ENCODE measurements at regions not wholly inside any gene's neighbourhood (a gene's known extent, or its start where the extent isn't known, plus 50 kb on each side); places are given as distances from the start of the nearest gene placed in this dataset.

GRCh38 chr2:192357217-192357616 is 162.5 kb upstream of the TMEFF2 start:
- CTCF ChIA-PET (ENCODE audit: partially characterized antibody), result interaction anchor here (0.5 kb wide), 1 partner anchor 90 kb away, joined by 5 read pairs; no protein-coding TSS in a partner anchor
- H3K23ac ChIP-seq (ENCODE audit: insufficient read length), result no peak overlapping the region
- H3K56ac ChIP-seq (replicated peaks; ENCODE audit: insufficient read length, low read depth, low read length), result no peak overlapping the region
- no peak overlapping the region for H3K27ac ChIP-seq (ENCODE audit: low read depth, low read length)
- H3K36me3 ChIP-seq (ENCODE audit: control insufficient read depth in 2 of 4, insufficient read depth in 4 of 4, low read length in 3 of 4), result no peaks in the 10 kb centered on the region
- no peaks in the 10 kb centered on the region for H3K79me1 ChIP-seq (ENCODE audit: low read depth, low read length)
- no peaks in the 10 kb centered on the region for H3K9me3 ChIP-seq (ENCODE audit: insufficient read depth in 2 of 2, low read depth in 1 of 2, low read length in 1 of 2)
- H2BK12ac ChIP-seq (ENCODE audit: low read depth, low read length), result no peak overlapping the region
- peak; percentile 13; the same call in 1 of the 2 replicates for TF ChIP-seq CEBPB (IDR thresholded peaks at IDR 0.05; ENCODE audit: low read depth, low read length)
- no peak for TF ChIP-seq RBBP5 (IDR thresholded peaks at IDR 0.05; ENCODE audit: borderline replicate concordance, low read depth, low read length)
- no peak for TF ChIP-seq SIX5 (IDR thresholded peaks at IDR 0.05; ENCODE audit: low read depth, low read length)
- no peak for TF ChIP-seq FOSL1 (IDR thresholded peaks at IDR 0.05; ENCODE audit: insufficient read depth, low read depth, low read length)
- no peak for TF ChIP-seq CBX5 (IDR thresholded peaks at IDR 0.05; ENCODE audit: low read depth, low read length)
- no peaks in the 10 kb centered on the region for H3K79me2 ChIP-seq (ENCODE audit: control insufficient read depth in 1 of 2, insufficient read depth in 2 of 2, low read length in 2 of 2)
- H3K9ac ChIP-seq (replicated peaks in 1 of 4; ENCODE audit: extremely low read depth in 1 of 4, low read depth in 3 of 4, low read length in 3 of 4), result no peak overlapping the region
- DNase-seq (ENCODE audit: low read depth in 1 of 2, low spot score in 2 of 2) (no peak), FAIRE-seq (no peak)
- H3K18ac ChIP-seq (ENCODE audit: extremely low read depth, low read length), result no peak overlapping the region
- H2AK5ac ChIP-seq (ENCODE audit: low read depth, low read length), result no peak overlapping the region
- POLR2A ChIA-PET (ENCODE audit: partially characterized antibody), result no interaction called here
- no peak overlapping the region for H4K8ac ChIP-seq (ENCODE audit: extremely low read depth, insufficient read depth, low read length)
- H2BK20ac ChIP-seq (ENCODE audit: low read length), result no peak overlapping the region
- no peak overlapping the region for H2AFZ ChIP-seq (ENCODE audit: low read length)
- H3K23me2 ChIP-seq (ENCODE audit: low read depth, low read length), result no peaks in the 10 kb centered on the region
- H4K5ac ChIP-seq (ENCODE audit: insufficient read length, low read depth, low read length), result no peak overlapping the region
- H3K14ac ChIP-seq (ENCODE audit: insufficient read length), result no peak overlapping the region
- H3K27me3 ChIP-seq (replicated peaks in 1 of 4; ENCODE audit: control insufficient read depth in 3 of 4, extremely low read depth in 1 of 4, insufficient read depth in 3 of 4, low read length in 3 of 4), result no peaks in the 10 kb centered on the region
- no peak overlapping the region for H4K91ac ChIP-seq (replicated peaks; ENCODE audit: insufficient read length, low read length)
- H3K4ac ChIP-seq (replicated peaks; ENCODE audit: insufficient read length, low read depth, low read length), result no peak overlapping the region
- WGBS, 2 experiments (ENCODE audit: extremely low coverage in 1 of 2, insufficient coverage in 1 of 2, insufficient read length in 1 of 2, insufficient replicate concordance in 2 of 2, low coverage in 1 of 2, low lambda C conversion rate in 2 of 2, missing lambda C conversion rate in 1 of 2), result 94% methylated on average over 3 of the region's 3 CpGs; no CpG with 5 or more reads in 1 of the 2 experiments
- H2BK5ac ChIP-seq (ENCODE audit: low read depth, low read length), result no peak overlapping the region
- H4K20me1 ChIP-seq (replicated peaks in 1 of 2; ENCODE audit: control insufficient read depth in 1 of 2, insufficient read depth in 2 of 2, low read length in 2 of 2), result no peaks in the 10 kb centered on the region
- no peaks in the 10 kb centered on the region for H3K4me1 ChIP-seq (replicated peaks in 1 of 4; ENCODE audit: control insufficient read depth in 3 of 4, insufficient read depth in 4 of 4, low read length in 3 of 4)
- no peak overlapping the region for H3K4me2 ChIP-seq (ENCODE audit: insufficient read depth in 1 of 2, low read depth in 2 of 2, low read length in 2 of 2)
- H3K4me3 ChIP-seq (ENCODE audit: extremely low read depth in 1 of 4, insufficient read depth in 2 of 4, low read depth in 3 of 4, low read length in 4 of 4), result no peak overlapping the region
- H2BK15ac ChIP-seq (ENCODE audit: low read length), result no peak overlapping the region
- H2BK120ac ChIP-seq (replicated peaks; ENCODE audit: low read depth, low read length), result no peak overlapping the region
